Natural killer cell (primary cell): ENCODE measurements at regions not wholly inside any gene's neighbourhood (a gene's known extent, or its start where the extent isn't known, plus 50 kb on each side); places are given as distances from the start of the nearest gene placed in this dataset.

ENCODE experiments used
- ATAC-seq, 3 donors: fragments of 150-1000 bp in 2 of 3; fragments of 200-7000 bp in 1 of 3; cut with Tn5 transposase; 1 replicate in 1 of 3; 2 replicates in 2 of 3; pipeline ENCODE4 v1.10.0; 2021; ENCODE audit warnings: mild to moderate bottlenecking in 2 of 3, moderate library complexity in 2 of 3
- DNase-seq, 2 donors: peaks; one replicate each; pipeline versions ENCODE4 v3.0.0 to v3.0.0-alpha.2; 2013 to 2021; ENCODE audit warnings: mixed read lengths in 1 of 2
- H3K27ac ChIP-seq: one replicate; pipeline ENCODE4 v1.5.1; 2013; ENCODE audit warnings: mild to moderate bottlenecking, low read length
- H3K27me3 ChIP-seq: one replicate; pipeline ENCODE4 v1.6.1; 2013; ENCODE audit warnings: low read length; ENCODE audit not compliant: control insufficient read depth, insufficient read depth
- H3K36me3 ChIP-seq: one replicate; pipeline ENCODE4 v1.6.1; 2013; ENCODE audit warnings: low read length; ENCODE audit not compliant: control insufficient read depth, insufficient read depth
- H3K4me1 ChIP-seq: one replicate; pipeline ENCODE4 v1.6.1; 2013; ENCODE audit warnings: low read length; ENCODE audit not compliant: control insufficient read depth, insufficient read depth
- H3K4me3 ChIP-seq: one replicate; pipeline ENCODE4 v1.5.1; 2013; ENCODE audit warnings: low read length
- H3K9me3 ChIP-seq: one replicate; pipeline ENCODE4 v1.6.1; 2013; ENCODE audit warnings: low read length; ENCODE audit not compliant: control insufficient read depth, insufficient read depth
- H3K27ac Mint-ChIP-seq, 2 donors: one replicate each; pipeline ENCODE4 v1.8.0; 2022; ENCODE audit warnings: mild to moderate bottlenecking in 2 of 2, mixed read lengths in 2 of 2, moderate library complexity in 1 of 2
- H3K27me3 Mint-ChIP-seq, 2 donors: one replicate each; pipeline ENCODE4 v1.8.0; 2022; ENCODE audit warnings: low read depth in 2 of 2, mixed read lengths in 2 of 2
- H3K36me3 Mint-ChIP-seq: one replicate; pipeline ENCODE4 v1.8.0; 2022; ENCODE audit warnings: mixed read lengths
- H3K4me1 Mint-ChIP-seq, 2 donors: one replicate each; pipeline ENCODE4 v1.8.0; 2022; ENCODE audit warnings: mixed read lengths in 2 of 2
- H3K4me3 Mint-ChIP-seq: one replicate; pipeline ENCODE4 v1.8.0; 2022; ENCODE audit warnings: mild to moderate bottlenecking, moderate library complexity, mixed read lengths
- H3K9me3 Mint-ChIP-seq, 2 donors: one replicate each; pipeline ENCODE4 v1.8.0; 2022; ENCODE audit warnings: mixed read lengths in 2 of 2
- CTCF ChIP-seq: fragments of 200-600 bp; IDR thresholded peaks from one replicate; pipeline ENCODE4 v1.8.0; 2022; ENCODE audit warnings: antibody characterized with exemption
- WGBS: methylation state at CpG from one replicate; pipeline ENCODE4 v1.1.7; 2013; ENCODE audit warnings: missing lambda C conversion rate; ENCODE audit not compliant: insufficient coverage; 5-methylcytosine and 5-hydroxymethylcytosine counted together
- intact Hi-C: fragments of 100-400 bp; cut with micrococcal nuclease; formaldehyde crosslinking; loops from one replicate; pipeline ENCODE4 v1.14.2; 2022

GRCh38 chr12:25051656-25052195 is 102.8 kb upstream of the BCAT1 start:
- peak overlapping the region; percentile 71 for H3K4me3 ChIP-seq

GRCh38 chr12:25051171-25051570 is 102.3 kb upstream of the BCAT1 start:
- TF ChIP-seq CTCF, result no peak
- intact Hi-C loops, result loop anchor here (5.0 kb wide), 3 partner anchors 41 to 201 kb away; partner anchors contain the start of gene KRAS

More at GRCh38 chr12:25051656-25052195, 102.8 kb upstream of the BCAT1 start:
- Mint-ChIP-seq H3K4me3 (peak overlapping the region; percentile 91), H3K27ac (peak overlapping the region; percentile 95 to 98), H3K27me3 (no peaks in the 10 kb centered on the region), H3K9me3 (peaks cover 0 to under 1% of the 10 kb centered on the region in 2 donors), H3K4me1 (peaks cover 51 to 52% of the 10 kb centered on the region in 2 donors), H3K36me3 (no peaks in the 10 kb centered on the region)
- ATAC-seq (peak; percentile 73 to 88 (median 79)), DNase-seq (peak; percentile 52 to 87)
- no peak for TF ChIP-seq CTCF
- H3K9me3 ChIP-seq, result no peaks in the 10 kb centered on the region
- no peaks in the 10 kb centered on the region for H3K27me3 ChIP-seq
- peak overlapping the region; percentile 92 for H3K27ac ChIP-seq
- no peaks in the 10 kb centered on the region for H3K36me3 ChIP-seq
- 1% methylated on average over 5 of the region's 5 CpGs for WGBS
- intact Hi-C loops, result loop anchor here (2.0 to 5.0 kb wide), 4 partner anchors 41 to 201 kb away; partner anchors contain the start of genes DNAI7, ETFRF1 and KRAS
- peaks cover 11% of the 10 kb centered on the region for H3K4me1 ChIP-seq

GRCh38 chr12:25045869-25046268 is 97.0 kb upstream of the BCAT1 start:
- H3K9me3 ChIP-seq, result no peaks in the 10 kb centered on the region
- intact Hi-C loops, result no loop called here
- H3K27me3 Mint-ChIP-seq, result no peaks in the 10 kb centered on the region
- no peak overlapping the region for H3K4me3 ChIP-seq
- H3K4me3 Mint-ChIP-seq, result no peak overlapping the region
- no peak overlapping the region for H3K27ac ChIP-seq
- peaks cover 12% of the 10 kb centered on the region for H3K36me3 Mint-ChIP-seq
- H3K36me3 ChIP-seq, result no peaks in the 10 kb centered on the region
- peaks cover 4 to 8% of the 10 kb centered on the region in 2 donors for H3K9me3 Mint-ChIP-seq
- DNase-seq, result no peak
- TF ChIP-seq CTCF, result no peak
- H3K4me1 ChIP-seq, result no peaks in the 10 kb centered on the region
- ATAC-seq, result no peak
- H3K27me3 ChIP-seq, result no peaks in the 10 kb centered on the region
- H3K27ac Mint-ChIP-seq, result no peak overlapping the region
- peaks cover 5 to 9% of the 10 kb centered on the region in 2 donors for H3K4me1 Mint-ChIP-seq

More at GRCh38 chr12:25051171-25051570, 102.3 kb upstream of the BCAT1 start:
- no peaks in the 10 kb centered on the region for H3K9me3 ChIP-seq
- Mint-ChIP-seq H3K9me3 (peaks cover under 1 to 6% of the 10 kb centered on the region in 2 donors), H3K27ac (peak overlapping the region; percentile 95 to 98), H3K27me3 (no peaks in the 10 kb centered on the region), H3K4me1 (peaks cover 46 to 47% of the 10 kb centered on the region in 2 donors), H3K4me3 (peak overlapping the region; percentile 91), H3K36me3 (peaks cover under 1% of the 10 kb centered on the region)
- H3K27me3 ChIP-seq, result no peaks in the 10 kb centered on the region
- H3K36me3 ChIP-seq, result no peaks in the 10 kb centered on the region
- DNase-seq (peak in 1 of 2 donors; percentile 49), ATAC-seq (no peak)
- H3K4me1 ChIP-seq, result peaks cover 10% of the 10 kb centered on the region
- H3K4me3 ChIP-seq, result peak overlapping the region; percentile 71
- 29% methylated on average over 6 of the region's 6 CpGs for WGBS
- peak overlapping the region; percentile 92 for H3K27ac ChIP-seq
